ENCODE measurements at regions not wholly inside any gene's neighbourhood (a gene's known extent, or its start where the extent isn't known, plus 50 kb on each side); places are given as distances from the start of the nearest gene placed in this dataset.
"Not testable (repeated sequence)": the region's sequence is repeated elsewhere in the genome, so short reads cannot be mapped to it uniquely, and the experiment has no call there.

GRCh38 chr20:47972297-47972915 is 187.1 kb upstream of the SULF2 start:
- not testable (repeated sequence) for ATAC-seq (ENCODE audit: low read depth); H3K9me3 Mint-ChIP-seq; H3K27ac Mint-ChIP-seq

GRCh38 chr20:47971058-47971791 is 185.9 kb upstream of the SULF2 start:
- Mint-ChIP-seq H3K9me3 (no peaks in the 10 kb centered on the region), H3K4me3 (no peak overlapping the region), H3K36me3 (no peaks in the 10 kb centered on the region), H3K27me3 (no peaks in the 10 kb centered on the region), H3K27ac (no peak overlapping the region), H3K4me1 (peaks cover 22% of the 10 kb centered on the region)
- DNase-seq (ENCODE audit: low spot score in 2 of 2), result no peak
- ATAC-seq (ENCODE audit: low read depth), result no peak

More at GRCh38 chr20:47972297-47972915, 187.1 kb upstream of the SULF2 start:
- H3K4me1 Mint-ChIP-seq, result peaks cover 24% of the 10 kb centered on the region
- not testable (repeated sequence) for H3K27me3 Mint-ChIP-seq; DNase-seq (ENCODE audit: low spot score in 2 of 2); H3K36me3 Mint-ChIP-seq; H3K4me3 Mint-ChIP-seq

- no peaks in the 10 kb centered on the region for H3K36me3 Mint-ChIP-seq
- no peak overlapping the region for H3K27ac Mint-ChIP-seq
- DNase-seq (ENCODE audit: low spot score in 2 of 2), result no peak
- no peak overlapping the region for H3K4me3 Mint-ChIP-seq
- H3K9me3 Mint-ChIP-seq, result no peaks in the 10 kb centered on the region
- peaks cover 17% of the 10 kb centered on the region for H3K4me1 Mint-ChIP-seq
- no peaks in the 10 kb centered on the region for H3K27me3 Mint-ChIP-seq
- no peak for ATAC-seq (ENCODE audit: low read depth)
Measured at GRCh38 chr20:47970282-47970903, 185.1 kb upstream of the SULF2 start.

- H3K9me3 Mint-ChIP-seq, result no peaks in the 10 kb centered on the region
- H3K27ac Mint-ChIP-seq, result no peak overlapping the region
- no peaks in the 10 kb centered on the region for H3K36me3 Mint-ChIP-seq
- peaks cover 12% of the 10 kb centered on the region for H3K4me1 Mint-ChIP-seq
- DNase-seq (ENCODE audit: low spot score in 2 of 2) (no peak), ATAC-seq (ENCODE audit: low read depth) (no peak)
- no peaks in the 10 kb centered on the region for H3K27me3 Mint-ChIP-seq
- H3K4me3 Mint-ChIP-seq, result no peak overlapping the region
Measured at GRCh38 chr20:47969426-47969825, 184.1 kb upstream of the SULF2 start.

- Mint-ChIP-seq H3K27ac (no peak overlapping the region), H3K27me3 (no peaks in the 10 kb centered on the region), H3K4me1 (peaks cover 9% of the 10 kb centered on the region), H3K4me3 (no peak overlapping the region), H3K9me3 (no peaks in the 10 kb centered on the region), H3K36me3 (no peaks in the 10 kb centered on the region)
- ATAC-seq (ENCODE audit: low read depth), result no peak
- DNase-seq (ENCODE audit: low spot score in 2 of 2), result no peak
Measured at GRCh38 chr20:47968541-47969310, 183.4 kb upstream of the SULF2 start.

GRCh38 chr20:47964149-47964548 is 178.9 kb upstream of the SULF2 start:
- H3K9me3 Mint-ChIP-seq, result no peaks in the 10 kb centered on the region
- DNase-seq (ENCODE audit: low spot score in 2 of 2) (no peak), ATAC-seq (ENCODE audit: low read depth) (no peak)
- H3K4me3 Mint-ChIP-seq, result no peak overlapping the region
- H3K36me3 Mint-ChIP-seq, result no peaks in the 10 kb centered on the region
- H3K27me3 Mint-ChIP-seq, result peaks cover 5% of the 10 kb centered on the region
- H3K4me1 Mint-ChIP-seq, result peaks cover 3% of the 10 kb centered on the region
- H3K27ac Mint-ChIP-seq, result no peak overlapping the region

- Mint-ChIP-seq H3K4me3 (no peak overlapping the region), H3K4me1 (peaks cover 3% of the 10 kb centered on the region), H3K36me3 (no peaks in the 10 kb centered on the region), H3K27me3 (peaks cover 5% of the 10 kb centered on the region), H3K9me3 (no peaks in the 10 kb centered on the region), H3K27ac (no peak overlapping the region)
- ATAC-seq (ENCODE audit: low read depth) (no peak), DNase-seq (ENCODE audit: low spot score in 2 of 2) (no peak)
Measured at GRCh38 chr20:47963022-47963421, 177.7 kb upstream of the SULF2 start.

- H3K27ac Mint-ChIP-seq, result no peak overlapping the region
- DNase-seq (ENCODE audit: low spot score in 2 of 2), result no peak
- H3K27me3 Mint-ChIP-seq, result peaks cover 5% of the 10 kb centered on the region
- no peak for ATAC-seq (ENCODE audit: low read depth)
- no peak overlapping the region for H3K4me3 Mint-ChIP-seq
- H3K36me3 Mint-ChIP-seq, result no peaks in the 10 kb centered on the region
- H3K4me1 Mint-ChIP-seq, result peaks cover 8% of the 10 kb centered on the region
- H3K9me3 Mint-ChIP-seq, result no peaks in the 10 kb centered on the region
Measured at GRCh38 chr20:47962286-47962963, 177.1 kb upstream of the SULF2 start.

- no peak for ATAC-seq (ENCODE audit: low read depth)
- Mint-ChIP-seq H3K36me3 (no peaks in the 10 kb centered on the region), H3K4me3 (no peak overlapping the region), H3K27ac (no peak overlapping the region), H3K4me1 (peaks cover 8% of the 10 kb centered on the region), H3K9me3 (no peaks in the 10 kb centered on the region), H3K27me3 (peaks cover 5% of the 10 kb centered on the region)
- no peak for DNase-seq (ENCODE audit: low spot score in 2 of 2)
Measured at GRCh38 chr20:47960769-47961541, 175.7 kb upstream of the SULF2 start.

GRCh38 chr20:47960277-47960676 is 175.0 kb upstream of the SULF2 start:
- Mint-ChIP-seq H3K4me1 (peaks cover 8% of the 10 kb centered on the region), H3K4me3 (no peak overlapping the region), H3K27ac (no peak overlapping the region), H3K36me3 (no peaks in the 10 kb centered on the region), H3K27me3 (peaks cover 5% of the 10 kb centered on the region), H3K9me3 (no peaks in the 10 kb centered on the region)
- ATAC-seq (ENCODE audit: low read depth) (no peak), DNase-seq (ENCODE audit: low spot score in 2 of 2) (no peak)

GRCh38 chr20:47957989-47958801 is 172.9 kb upstream of the SULF2 start:
- H3K4me3 Mint-ChIP-seq, result not testable (repeated sequence)

GRCh38 chr20:47957135-47957534 is 171.9 kb upstream of the SULF2 start:
- no peak for ATAC-seq (ENCODE audit: low read depth)
- no peak for DNase-seq (ENCODE audit: low spot score in 2 of 2)
- H3K27ac Mint-ChIP-seq, result no peak overlapping the region
- no peaks in the 10 kb centered on the region for H3K9me3 Mint-ChIP-seq
- H3K36me3 Mint-ChIP-seq, result no peaks in the 10 kb centered on the region
- peaks cover 12% of the 10 kb centered on the region for H3K27me3 Mint-ChIP-seq
- H3K4me1 Mint-ChIP-seq, result peaks cover 11% of the 10 kb centered on the region
- H3K4me3 Mint-ChIP-seq, result no peak overlapping the region

More at GRCh38 chr20:47957989-47958801, 172.9 kb upstream of the SULF2 start:
- not testable (repeated sequence) for H3K27ac Mint-ChIP-seq; H3K9me3 Mint-ChIP-seq; ATAC-seq (ENCODE audit: low read depth); H3K4me1 Mint-ChIP-seq; H3K27me3 Mint-ChIP-seq; DNase-seq (ENCODE audit: low spot score in 2 of 2); H3K36me3 Mint-ChIP-seq

Data from memory B cell (primary cell).